GM23338 (cell line): ENCODE measurements at regions not wholly inside any gene's neighbourhood (a gene's known extent, or its start where the extent isn't known, plus 50 kb on each side); places are given as distances from the start of the nearest gene placed in this dataset.
"Not testable (repeated sequence)": the region's sequence is repeated elsewhere in the genome, so short reads cannot be mapped to it uniquely, and the experiment has no call there.

Experiments
- ATAC-seq: fragments of 200-7000 bp; cut with Tn5 transposase; 3 replicates; pipeline ENCODE4 v1.9.1; 2020
- DNase-seq: peaks from one replicate; pipeline ENCODE4 v3.0.0-alpha.2; 2015; ENCODE audit warnings: low spot score
- H2AFZ ChIP-seq: fragments of 200-600 bp; sonication (generic); 2 replicates; pipeline ENCODE4 v1.8.0; 2016; ENCODE audit warnings: antibody characterized with exemption, mild to moderate bottlenecking, moderate library complexity
- H3F3A ChIP-seq: fragments of 200-600 bp; sonication (generic); replicated peaks from 2 replicates; pipeline ENCODE4 v1.8.0; 2017; ENCODE audit warnings: antibody characterized with exemption, mixed run types, low read depth
- H3K27ac ChIP-seq: fragments of 200-600 bp; sonication (generic); 2 replicates; pipeline ENCODE4 v1.6.1; 2016; ENCODE audit warnings: low read depth
- H3K27me3 ChIP-seq: fragments of 200-600 bp; sonication (generic); 2 replicates; pipeline ENCODE4 v1.8.0; 2016; ENCODE audit warnings: mild to moderate bottlenecking, mixed run types, moderate library complexity; ENCODE audit not compliant: insufficient read depth
- H3K36me3 ChIP-seq: fragments of 200-600 bp; sonication (generic); 2 replicates; pipeline ENCODE4 v1.8.0; 2016; ENCODE audit warnings: mild to moderate bottlenecking; ENCODE audit not compliant: insufficient read depth
- H3K4me1 ChIP-seq: fragments of 200-600 bp; sonication (generic); 2 replicates; pipeline ENCODE4 v1.8.0; 2016; ENCODE audit warnings: mild to moderate bottlenecking, moderate library complexity; ENCODE audit not compliant: insufficient read depth
- H3K4me2 ChIP-seq: fragments of 200-600 bp; sonication (generic); 2 replicates; pipeline ENCODE4 v1.7.1; 2017; ENCODE audit warnings: mixed run types
- H3K4me3 ChIP-seq: fragments of 200-600 bp; sonication (generic); 2 replicates; pipeline ENCODE4 v1.6.1; 2016; ENCODE audit warnings: mixed run types
- H3K79me2 ChIP-seq: fragments of 200-600 bp; sonication (generic); replicated peaks from 2 replicates; pipeline ENCODE4 v1.8.0; 2017; ENCODE audit warnings: mild to moderate bottlenecking; ENCODE audit not compliant: insufficient read depth
- H3K9me2 ChIP-seq: fragments of 200-600 bp; sonication (generic); 2 replicates; pipeline ENCODE4 v1.8.0; 2017; ENCODE audit not compliant: insufficient read depth
- H4K20me1 ChIP-seq: fragments of 200-600 bp; sonication (generic); replicated peaks from 2 replicates; pipeline ENCODE4 v1.8.0; 2017; ENCODE audit warnings: mild to moderate bottlenecking; ENCODE audit not compliant: insufficient read depth
- H3K27ac Mint-ChIP-seq: 2 replicates; pipeline ENCODE4 v1.8.0; 2020; ENCODE audit warnings: inconsistent platforms, mild to moderate bottlenecking, moderate library complexity, mixed read lengths
- H3K27me3 Mint-ChIP-seq: 3 replicates; pipeline ENCODE4 v1.8.0; 2022; ENCODE audit warnings: low read depth, mild to moderate bottlenecking, moderate library complexity, mixed read lengths, inconsistent platforms; ENCODE audit not compliant: insufficient read depth, poor library complexity
- H3K36me3 Mint-ChIP-seq: 3 replicates; pipeline ENCODE4 v1.8.0; 2021; ENCODE audit warnings: low read depth, mild to moderate bottlenecking, inconsistent platforms, moderate library complexity, mixed read lengths
- H3K4me1 Mint-ChIP-seq: 3 replicates; pipeline ENCODE4 v1.8.0; 2020; ENCODE audit warnings: mild to moderate bottlenecking, inconsistent platforms, mixed read lengths
- H3K4me3 Mint-ChIP-seq: 3 replicates; pipeline ENCODE4 v1.8.0; 2021; ENCODE audit warnings: moderate library complexity, mild to moderate bottlenecking, inconsistent platforms, mixed read lengths
- H3K9me3 Mint-ChIP-seq: 3 replicates; pipeline ENCODE4 v1.8.0; 2020; ENCODE audit warnings: moderate library complexity, mild to moderate bottlenecking, inconsistent platforms, mixed read lengths
- CTCF ChIP-seq, 2 experiments: fragments of 200-600 bp in 1 of 2; sonication (generic) in 1 of 2; conservative IDR thresholded peaks; 2 replicates each; pipeline versions ENCODE4 v1.5.1 to v1.6.1; 2016 to 2017; ENCODE audit warnings: antibody characterized with exemption in 2 of 2, low read depth in 2 of 2, mild to moderate bottlenecking in 2 of 2, moderate library complexity in 1 of 2
- ETS1 ChIP-seq: IDR thresholded peaks from 2 replicates; pipeline ENCODE4 v1.6.1; 2016; ENCODE audit warnings: antibody characterized with exemption
- JUNB ChIP-seq: IDR thresholded peaks from one replicate; pipeline ENCODE4 v1.6.1; 2016; ENCODE audit warnings: antibody characterized with exemption; ENCODE audit not compliant: unreplicated experiment
- NANOG ChIP-seq: IDR thresholded peaks from 2 replicates; pipeline ENCODE4 v1.6.1; 2016; ENCODE audit warnings: antibody characterized with exemption, borderline replicate concordance
- POLR2AphosphoS5 ChIP-seq: IDR thresholded peaks from 2 replicates; pipeline ENCODE4 v1.6.1; 2016; ENCODE audit warnings: antibody characterized with exemption, low read depth
- REST ChIP-seq: IDR thresholded peaks from one replicate; pipeline ENCODE4 v1.6.1; 2018; ENCODE audit warnings: antibody characterized with exemption; ENCODE audit not compliant: unreplicated experiment
- STAT1 ChIP-seq: IDR thresholded peaks from one replicate; pipeline ENCODE4 v1.6.1; 2016; ENCODE audit warnings: antibody characterized with exemption; ENCODE audit not compliant: unreplicated experiment
- ZNF331 ChIP-seq: fragments of 250-450 bp; sonication (Bioruptor Pico); IDR thresholded peaks from 2 replicates; pipeline ENCODE4 v1.5.0; 2020; ENCODE audit warnings: low read depth, mild to moderate bottlenecking, moderate library complexity

GRCh38 chr1:193437785-193438184 is 251.4 kb upstream of the B3GALT2 start:
- DNase-seq (no peak), ATAC-seq (no peak)
- Histone ChIP-seq H3K36me3 (0 out of 2 replicates have a peak, but pooled peaks cover 4% of the 10 kb centered on the region), H3K4me1 (no peaks in the 10 kb centered on the region), H3K4me3 (no peak overlapping the region), H2AFZ (no peak overlapping the region), H3F3A (no peaks in the 10 kb centered on the region), H3K27ac (no peak overlapping the region), H3K79me2 (no peaks in the 10 kb centered on the region), H3K4me2 (no peak overlapping the region), H3K9me2 (peaks cover 10% of the 10 kb centered on the region), H4K20me1 (no peaks in the 10 kb centered on the region), H3K27me3 (no peaks in the 10 kb centered on the region)
- Mint-ChIP-seq H3K4me3 (no peak overlapping the region), H3K9me3 (peaks cover 30% of the 10 kb centered on the region), H3K27me3 (no peaks in the 10 kb centered on the region), H3K27ac (no peak overlapping the region), H3K4me1 (no peaks in the 10 kb centered on the region), H3K36me3 (peaks cover 13% of the 10 kb centered on the region)
- no peak for TF ChIP-seq POLR2AphosphoS5
- no peak for TF ChIP-seq CTCF (conservative IDR thresholded peaks at IDR 0.05; ENCODE audit: low read depth in 2 of 2)
- TF ChIP-seq NANOG, result no peak
- TF ChIP-seq STAT1, result no peak
- TF ChIP-seq ETS1, result no peak
- TF ChIP-seq ZNF331 (CRISPR knock-in tag), result no peak
- no peak for TF ChIP-seq JUNB
- TF ChIP-seq REST, result no peak

- H3K9me2 ChIP-seq, result peaks cover 10% of the 10 kb centered on the region
- Mint-ChIP-seq H3K9me3 (peaks cover 34% of the 10 kb centered on the region), H3K36me3 (peaks cover 16% of the 10 kb centered on the region)
- not testable (repeated sequence) for DNase-seq, H3K27me3 Mint-ChIP-seq, H3K27ac Mint-ChIP-seq, H3K36me3 ChIP-seq, H3K27me3 ChIP-seq, H2AFZ ChIP-seq, H3K4me1 Mint-ChIP-seq, H3K4me3 Mint-ChIP-seq, H3K4me2 ChIP-seq, H3F3A ChIP-seq, H3K4me1 ChIP-seq, H3K27ac ChIP-seq, H4K20me1 ChIP-seq, H3K4me3 ChIP-seq, H3K79me2 ChIP-seq, ATAC-seq
These were observed 250.9 kb upstream of the B3GALT2 start for GRCh38 chr1:193437333-193437732.
